ENCODE measurements at regions not wholly inside any gene's neighbourhood (a gene's known extent, or its start where the extent isn't known, plus 50 kb on each side); places are given as distances from the start of the nearest gene placed in this dataset.

DNA sequence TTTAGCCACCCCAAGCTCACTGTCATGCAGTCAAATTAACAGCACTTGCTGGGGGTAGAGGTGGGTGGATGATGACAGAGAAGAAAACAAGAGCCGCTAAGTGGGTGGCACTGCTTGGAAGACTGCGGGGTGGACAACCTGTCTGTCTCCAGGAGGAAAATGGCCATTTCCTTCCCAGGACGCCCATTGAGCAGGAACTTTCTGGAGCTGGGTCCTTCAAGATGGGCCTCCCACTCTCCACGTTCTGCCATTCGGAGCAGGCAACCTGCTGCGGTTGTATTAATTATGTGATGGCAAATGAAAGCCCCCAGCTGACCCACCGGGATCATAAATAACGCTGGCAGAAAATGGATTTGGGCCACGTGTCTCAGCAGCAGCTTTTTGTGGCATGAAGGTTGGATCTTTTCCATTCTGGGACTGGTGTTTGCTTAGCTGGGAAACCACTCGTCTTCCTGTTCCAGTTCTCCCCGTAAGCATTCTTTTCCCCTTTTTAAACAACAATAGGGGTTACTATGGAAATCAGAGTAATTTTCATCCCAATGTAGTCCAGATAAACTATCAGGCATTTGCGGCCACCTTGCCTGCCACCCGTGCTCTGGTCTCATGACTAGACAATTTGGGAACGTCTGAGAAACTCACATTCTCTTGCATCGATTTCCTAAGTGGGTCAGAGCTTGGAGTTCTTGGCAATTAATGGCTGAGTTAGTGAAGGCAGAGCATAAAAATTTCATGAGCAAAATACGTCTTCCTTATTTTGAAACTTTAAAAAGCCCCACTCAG lies 215.5 kb downstream of the ANKRD60 start:
- Histone ChIP-seq H3K4me1 (ENCODE audit: control extremely low read depth in 1 of 4, control insufficient read depth in 4 of 4, insufficient read depth in 4 of 4, low read length in 3 of 4) (no peaks in the 10 kb centered on the region), H3K27me3 (replicated peaks in 2 of 5; ENCODE audit: control insufficient read depth in 4 of 5, insufficient read depth in 5 of 5, low read length in 4 of 5) (no peaks in the 10 kb centered on the region), H3K27ac (ENCODE audit: insufficient read depth in 1 of 2, low read depth in 1 of 2, low read length in 2 of 2, poor library complexity in 1 of 2, severe bottlenecking in 2 of 2) (no peak overlapping the region), H3K4me3 (ENCODE audit: control insufficient read depth in 1 of 7, extremely low read depth in 1 of 7, insufficient read depth in 4 of 7, low read depth in 2 of 7, low read length in 6 of 7) (no peak overlapping the region), H3K9me3 (ENCODE audit: control extremely low read depth in 1 of 5, control insufficient read depth in 4 of 5, insufficient read depth in 2 of 5, low read depth in 1 of 5, low read length in 4 of 5) (no peaks in the 10 kb centered on the region), H3K36me3 (ENCODE audit: control insufficient read depth in 4 of 4, insufficient read depth in 4 of 4, low read length in 3 of 4) (no peaks in the 10 kb centered on the region)
- POLR2A ChIA-PET: no interaction called here
- no peak for DNase-seq
- CTCF ChIA-PET: no interaction called here
- 86% methylated on average over 11 of the region's 16 CpGs for WGBS (ENCODE audit: insufficient coverage)

DNA sequence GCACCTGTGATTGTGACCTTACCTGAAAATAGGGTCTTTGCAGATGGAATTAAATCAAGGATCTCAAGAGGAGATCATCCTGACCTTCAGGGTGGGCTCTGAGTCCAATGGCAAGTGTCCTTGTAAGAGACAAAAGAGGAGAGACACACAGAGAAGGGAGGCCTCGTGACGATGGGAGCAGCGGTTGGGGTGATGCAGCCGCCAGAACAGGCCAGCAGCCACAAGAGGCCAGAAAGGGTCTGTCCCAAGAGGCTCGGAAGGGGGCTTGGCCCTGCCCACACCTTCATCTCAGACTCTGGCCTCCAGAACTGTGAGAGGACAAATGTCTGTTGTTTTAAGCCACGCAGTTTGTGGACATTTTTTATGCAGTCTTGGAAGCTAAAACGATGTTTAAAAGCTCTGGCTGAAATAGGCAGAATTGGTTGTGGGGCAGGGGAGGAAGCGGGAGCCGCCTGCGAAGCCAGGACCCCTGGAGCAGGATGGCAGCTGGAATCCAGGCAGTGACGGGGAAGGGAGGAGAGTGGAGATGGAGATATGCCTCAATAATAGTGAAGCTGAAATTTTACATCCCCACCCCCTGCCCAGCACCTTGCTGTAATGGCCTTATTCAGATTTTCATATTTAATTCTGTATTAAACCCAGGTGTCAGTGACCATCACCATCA lies 216.4 kb downstream of the ANKRD60 start:
- POLR2A ChIA-PET: no interaction called here
- 97% methylated on average over 10 of the region's 11 CpGs for WGBS (ENCODE audit: insufficient coverage)
- Histone ChIP-seq H3K9me3 (ENCODE audit: control extremely low read depth in 1 of 5, control insufficient read depth in 4 of 5, insufficient read depth in 2 of 5, low read depth in 1 of 5, low read length in 4 of 5) (no peaks in the 10 kb centered on the region), H3K27me3 (replicated peaks in 2 of 5; ENCODE audit: control insufficient read depth in 4 of 5, insufficient read depth in 5 of 5, low read length in 4 of 5) (no peaks in the 10 kb centered on the region), H3K4me1 (ENCODE audit: control extremely low read depth in 1 of 4, control insufficient read depth in 4 of 4, insufficient read depth in 4 of 4, low read length in 3 of 4) (peaks cover 0 to 2% (median 0%) of the 10 kb centered on the region in 4 experiments), H3K36me3 (ENCODE audit: control insufficient read depth in 4 of 4, insufficient read depth in 4 of 4, low read length in 3 of 4) (no peaks in the 10 kb centered on the region), H3K27ac (ENCODE audit: insufficient read depth in 1 of 2, low read depth in 1 of 2, low read length in 2 of 2, poor library complexity in 1 of 2, severe bottlenecking in 2 of 2) (no peak overlapping the region), H3K4me3 (ENCODE audit: control insufficient read depth in 1 of 7, extremely low read depth in 1 of 7, insufficient read depth in 4 of 7, low read depth in 2 of 7, low read length in 6 of 7) (no peak overlapping the region)
- CTCF ChIA-PET: no interaction called here
- DNase-seq: no peak

DNA sequence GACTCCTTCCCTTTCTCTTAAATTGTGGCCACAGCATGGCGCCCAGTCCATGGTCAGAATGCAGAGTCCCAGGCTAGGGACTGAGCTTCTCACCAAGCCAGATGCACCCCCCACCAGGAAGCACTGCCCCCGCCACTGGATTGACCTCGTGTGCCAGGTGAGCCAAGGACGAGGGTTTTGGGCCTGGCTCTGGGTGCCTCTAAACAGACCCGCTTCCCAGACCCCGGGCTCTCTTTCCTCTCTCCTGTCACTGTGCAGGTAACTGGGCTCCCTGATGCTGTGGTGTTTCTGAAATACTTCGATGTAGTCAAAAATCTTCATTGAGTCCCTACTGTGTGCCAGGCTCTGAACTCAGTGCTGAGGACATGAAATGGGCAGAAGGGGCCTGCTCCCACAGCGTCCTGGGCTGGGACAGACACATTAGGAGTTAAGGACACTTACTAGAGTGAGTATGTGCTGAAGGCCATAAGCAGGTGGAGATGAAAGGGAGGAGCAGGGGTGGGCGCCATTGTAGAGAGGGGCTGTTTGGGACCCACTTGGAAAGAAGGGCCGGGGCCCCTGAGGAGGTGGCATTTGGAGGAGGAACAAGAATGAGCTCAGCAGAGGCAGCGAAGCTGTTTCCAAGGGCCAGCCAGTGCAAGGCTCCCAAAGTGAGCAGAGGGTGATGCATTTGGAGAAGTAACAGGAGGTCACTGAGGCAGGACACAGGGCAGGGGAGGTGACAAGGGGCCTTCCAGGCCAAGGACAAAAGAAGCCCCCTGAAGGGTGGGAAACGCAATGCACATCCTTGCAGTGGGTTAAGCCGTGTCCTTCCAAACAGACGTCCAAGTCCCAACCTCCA lies 217.1 kb downstream of the ANKRD60 start:
- DNase-seq: no peak
- Histone ChIP-seq H3K9me3 (ENCODE audit: control extremely low read depth in 1 of 5, control insufficient read depth in 4 of 5, insufficient read depth in 2 of 5, low read depth in 1 of 5, low read length in 4 of 5) (no peaks in the 10 kb centered on the region), H3K27me3 (replicated peaks in 2 of 5; ENCODE audit: control insufficient read depth in 4 of 5, insufficient read depth in 5 of 5, low read length in 4 of 5) (no peaks in the 10 kb centered on the region), H3K4me1 (ENCODE audit: control extremely low read depth in 1 of 4, control insufficient read depth in 4 of 4, insufficient read depth in 4 of 4, low read length in 3 of 4) (peaks cover 0 to 10% (median 4%) of the 10 kb centered on the region in 4 experiments), H3K27ac (ENCODE audit: insufficient read depth in 1 of 2, low read depth in 1 of 2, low read length in 2 of 2, poor library complexity in 1 of 2, severe bottlenecking in 2 of 2) (no peak overlapping the region), H3K4me3 (ENCODE audit: control insufficient read depth in 1 of 7, extremely low read depth in 1 of 7, insufficient read depth in 4 of 7, low read depth in 2 of 7, low read length in 6 of 7) (no peak overlapping the region), H3K36me3 (ENCODE audit: control insufficient read depth in 4 of 4, insufficient read depth in 4 of 4, low read length in 3 of 4) (no peaks in the 10 kb centered on the region)
- 92% methylated on average over 11 of the region's 14 CpGs for WGBS (ENCODE audit: insufficient coverage)
- ChIA-PET POLR2A (no interaction called here), CTCF (no interaction called here)

DNA sequence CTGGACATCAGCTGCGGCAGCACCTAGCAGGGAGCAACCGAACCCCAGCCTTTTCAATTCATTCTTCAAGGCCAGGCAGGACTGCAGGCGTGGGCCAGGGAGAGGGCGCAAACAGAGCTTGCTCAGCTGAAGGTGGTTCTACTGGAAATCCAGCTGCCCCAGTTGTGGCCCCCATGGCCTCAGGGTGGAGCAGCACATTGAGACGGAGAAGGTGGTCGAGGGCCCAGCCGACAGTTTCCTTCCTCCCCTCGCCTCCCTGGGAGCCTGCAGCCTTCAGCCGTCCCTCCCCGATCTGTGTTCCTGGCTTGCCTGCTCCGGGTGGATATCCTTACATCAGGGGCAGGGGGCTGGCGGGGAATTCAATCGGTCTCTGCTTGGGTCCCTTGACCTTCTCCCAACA lies 217.8 kb downstream of the ANKRD60 start:
- no peak for DNase-seq
- Histone ChIP-seq H3K36me3 (ENCODE audit: control insufficient read depth in 4 of 4, insufficient read depth in 4 of 4, low read length in 3 of 4) (no peaks in the 10 kb centered on the region), H3K4me3 (ENCODE audit: control insufficient read depth in 1 of 7, extremely low read depth in 1 of 7, insufficient read depth in 4 of 7, low read depth in 2 of 7, low read length in 6 of 7) (no peak overlapping the region), H3K4me1 (ENCODE audit: control extremely low read depth in 1 of 4, control insufficient read depth in 4 of 4, insufficient read depth in 4 of 4, low read length in 3 of 4) (peaks cover 0 to 13% (median 7%) of the 10 kb centered on the region in 4 experiments), H3K9me3 (ENCODE audit: control extremely low read depth in 1 of 5, control insufficient read depth in 4 of 5, insufficient read depth in 2 of 5, low read depth in 1 of 5, low read length in 4 of 5) (no peaks in the 10 kb centered on the region), H3K27ac (ENCODE audit: insufficient read depth in 1 of 2, low read depth in 1 of 2, low read length in 2 of 2, poor library complexity in 1 of 2, severe bottlenecking in 2 of 2) (no peak overlapping the region), H3K27me3 (replicated peaks in 2 of 5; ENCODE audit: control insufficient read depth in 4 of 5, insufficient read depth in 5 of 5, low read length in 4 of 5) (no peaks in the 10 kb centered on the region)
- ChIA-PET POLR2A (no interaction called here), CTCF (no interaction called here)
- WGBS (ENCODE audit: insufficient coverage): 85% methylated on average over 13 of the region's 13 CpGs

DNA sequence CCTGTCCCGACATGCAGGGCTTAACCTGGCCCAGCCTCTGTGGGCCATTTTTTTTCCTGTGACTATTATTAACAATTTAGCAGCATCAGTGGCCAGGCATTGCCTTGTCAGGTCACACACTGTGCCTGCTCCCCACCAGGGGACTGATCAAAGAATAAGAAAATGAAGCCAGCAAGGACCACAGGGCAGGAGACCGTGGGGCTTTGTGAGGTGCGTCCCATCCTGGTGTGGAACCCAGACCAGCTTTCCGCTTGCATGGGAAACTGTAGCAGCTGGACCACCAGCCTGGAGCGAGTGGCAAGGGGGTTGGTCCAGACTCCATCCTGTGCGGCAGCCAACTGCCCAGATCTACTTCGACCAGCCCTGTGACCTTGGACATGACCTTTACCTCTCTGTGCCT lies 218.3 kb downstream of the ANKRD60 start:
- peaks cover 0 to 13% (median 7%) of the 10 kb centered on the region in 4 experiments for H3K4me1 ChIP-seq (ENCODE audit: control extremely low read depth in 1 of 4, control insufficient read depth in 4 of 4, insufficient read depth in 4 of 4, low read length in 3 of 4)
- WGBS (ENCODE audit: insufficient coverage): 98% methylated on average over 7 of the region's 7 CpGs
- ChIA-PET POLR2A (no interaction called here), CTCF (no interaction called here)
- no peak overlapping the region for H3K4me3 ChIP-seq (ENCODE audit: control insufficient read depth in 1 of 7, extremely low read depth in 1 of 7, insufficient read depth in 4 of 7, low read depth in 2 of 7, low read length in 6 of 7)
- H3K27me3 ChIP-seq (replicated peaks in 2 of 5; ENCODE audit: control insufficient read depth in 4 of 5, insufficient read depth in 5 of 5, low read length in 4 of 5): no peaks in the 10 kb centered on the region
- H3K27ac ChIP-seq (ENCODE audit: insufficient read depth in 1 of 2, low read depth in 1 of 2, low read length in 2 of 2, poor library complexity in 1 of 2, severe bottlenecking in 2 of 2): no peak overlapping the region
- H3K36me3 ChIP-seq (ENCODE audit: control insufficient read depth in 4 of 4, insufficient read depth in 4 of 4, low read length in 3 of 4): no peaks in the 10 kb centered on the region
- no peak for DNase-seq
- no peaks in the 10 kb centered on the region for H3K9me3 ChIP-seq (ENCODE audit: control extremely low read depth in 1 of 5, control insufficient read depth in 4 of 5, insufficient read depth in 2 of 5, low read depth in 1 of 5, low read length in 4 of 5)

DNA sequence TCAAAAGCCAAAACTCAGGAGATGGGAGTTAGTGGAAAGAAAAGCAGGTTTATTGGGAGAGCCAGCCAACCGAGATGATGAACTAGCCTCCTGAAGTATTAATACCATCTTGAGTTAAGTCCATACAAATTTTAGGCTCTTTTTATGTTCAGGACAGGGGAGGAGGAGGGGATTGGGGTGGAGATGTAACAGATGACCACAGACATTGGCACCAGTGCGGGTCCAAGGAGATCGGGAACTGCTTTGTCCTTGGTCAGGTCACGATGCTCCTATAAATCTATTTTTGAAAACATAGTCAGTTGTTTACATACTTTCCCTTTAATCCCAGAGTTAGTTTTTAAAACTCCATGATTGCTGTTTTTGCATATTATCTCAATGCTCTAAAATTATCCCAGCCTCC lies 219.6 kb downstream of the ANKRD60 start:
- H3K27ac ChIP-seq (ENCODE audit: insufficient read depth in 1 of 2, low read depth in 1 of 2, low read length in 2 of 2, poor library complexity in 1 of 2, severe bottlenecking in 2 of 2): no peak overlapping the region
- no peak overlapping the region for H3K4me3 ChIP-seq (ENCODE audit: control insufficient read depth in 1 of 7, extremely low read depth in 1 of 7, insufficient read depth in 4 of 7, low read depth in 2 of 7, low read length in 6 of 7)
- H3K9me3 ChIP-seq (ENCODE audit: control extremely low read depth in 1 of 5, control insufficient read depth in 4 of 5, insufficient read depth in 2 of 5, low read depth in 1 of 5, low read length in 4 of 5): no peaks in the 10 kb centered on the region
- H3K27me3 ChIP-seq (replicated peaks in 2 of 5; ENCODE audit: control insufficient read depth in 4 of 5, insufficient read depth in 5 of 5, low read length in 4 of 5): no peaks in the 10 kb centered on the region
- ChIA-PET POLR2A (no interaction called here), CTCF (no interaction called here)
- 100% methylated on average over 1 of the region's 4 CpGs for WGBS (ENCODE audit: insufficient coverage)
- DNase-seq: no peak
- peaks cover 0 to 13% (median 7%) of the 10 kb centered on the region in 4 experiments for H3K4me1 ChIP-seq (ENCODE audit: control extremely low read depth in 1 of 4, control insufficient read depth in 4 of 4, insufficient read depth in 4 of 4, low read length in 3 of 4)
- H3K36me3 ChIP-seq (ENCODE audit: control insufficient read depth in 4 of 4, insufficient read depth in 4 of 4, low read length in 3 of 4): no peaks in the 10 kb centered on the region

DNA sequence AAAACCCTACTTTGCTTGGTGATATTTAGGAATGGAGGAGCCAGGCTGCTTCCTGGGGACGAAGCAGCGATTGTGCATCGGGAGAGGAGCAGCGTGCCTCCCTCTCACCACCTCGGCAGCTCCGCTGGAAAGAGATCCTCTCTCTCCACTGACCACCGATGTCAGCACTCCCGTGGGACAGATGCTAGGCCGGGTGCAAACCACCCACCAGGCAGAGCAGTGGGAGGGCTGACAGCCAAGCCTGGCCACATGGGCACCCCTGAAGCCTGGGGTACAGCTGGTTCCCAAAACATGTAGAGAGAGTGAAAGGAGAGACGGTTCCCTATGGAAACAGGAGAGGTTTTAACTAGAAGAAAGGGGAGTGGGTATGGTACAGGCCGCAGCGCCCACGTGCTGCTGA lies 220.0 kb downstream of the ANKRD60 start:
- CTCF ChIA-PET: no interaction called here
- WGBS (ENCODE audit: insufficient coverage): 97% methylated on average over 6 of the region's 13 CpGs
- Histone ChIP-seq H3K4me3 (ENCODE audit: control insufficient read depth in 1 of 7, extremely low read depth in 1 of 7, insufficient read depth in 4 of 7, low read depth in 2 of 7, low read length in 6 of 7) (no peak overlapping the region), H3K4me1 (ENCODE audit: control extremely low read depth in 1 of 4, control insufficient read depth in 4 of 4, insufficient read depth in 4 of 4, low read length in 3 of 4) (peaks cover 0 to 13% (median 7%) of the 10 kb centered on the region in 4 experiments), H3K36me3 (ENCODE audit: control insufficient read depth in 4 of 4, insufficient read depth in 4 of 4, low read length in 3 of 4) (no peaks in the 10 kb centered on the region), H3K27ac (ENCODE audit: insufficient read depth in 1 of 2, low read depth in 1 of 2, low read length in 2 of 2, poor library complexity in 1 of 2, severe bottlenecking in 2 of 2) (no peak overlapping the region), H3K9me3 (ENCODE audit: control extremely low read depth in 1 of 5, control insufficient read depth in 4 of 5, insufficient read depth in 2 of 5, low read depth in 1 of 5, low read length in 4 of 5) (no peaks in the 10 kb centered on the region), H3K27me3 (replicated peaks in 2 of 5; ENCODE audit: control insufficient read depth in 4 of 5, insufficient read depth in 5 of 5, low read length in 4 of 5) (no peaks in the 10 kb centered on the region)
- POLR2A ChIA-PET: no interaction called here
- no peak for DNase-seq

All from common myeloid progenitor, CD34-positive (primary cell).